ENCODE measurements at regions not wholly inside any gene's neighbourhood (a gene's known extent, or its start where the extent isn't known, plus 50 kb on each side); places are given as distances from the start of the nearest gene placed in this dataset.
"Not testable (repeated sequence)": the region's sequence is repeated elsewhere in the genome, so short reads cannot be mapped to it uniquely, and the experiment has no call there.

- not testable (repeated sequence) for TF ChIP-seq POLR2AphosphoS5, POLR2A, POU2F2 (IDR thresholded peaks at IDR 0.05; ENCODE audit: low read depth, low read length)
Measured at GRCh38 chr18:42552559-42552958, 562.9 kb downstream of the RIT2 start.
